ENCODE measurements at regions not wholly inside any gene's neighbourhood (a gene's known extent, or its start where the extent isn't known, plus 50 kb on each side); places are given as distances from the start of the nearest gene placed in this dataset.

- Histone ChIP-seq H3K9me3 (no peaks in the 10 kb centered on the region), H3K4me1 (no peaks in the 10 kb centered on the region), H3K27ac (no peak overlapping the region), H3K36me3 (no peaks in the 10 kb centered on the region), H3K4me3 (no peak overlapping the region), H3K27me3 (no peaks in the 10 kb centered on the region)
- TF ChIP-seq CTCF (IDR thresholded peaks at IDR 0.05) = no peak
- no peak for DNase-seq (ENCODE audit: low spot score)
Observed at GRCh38 chr5:84863020-84863419, 478.3 kb upstream of the EDIL3 start.

DNA sequence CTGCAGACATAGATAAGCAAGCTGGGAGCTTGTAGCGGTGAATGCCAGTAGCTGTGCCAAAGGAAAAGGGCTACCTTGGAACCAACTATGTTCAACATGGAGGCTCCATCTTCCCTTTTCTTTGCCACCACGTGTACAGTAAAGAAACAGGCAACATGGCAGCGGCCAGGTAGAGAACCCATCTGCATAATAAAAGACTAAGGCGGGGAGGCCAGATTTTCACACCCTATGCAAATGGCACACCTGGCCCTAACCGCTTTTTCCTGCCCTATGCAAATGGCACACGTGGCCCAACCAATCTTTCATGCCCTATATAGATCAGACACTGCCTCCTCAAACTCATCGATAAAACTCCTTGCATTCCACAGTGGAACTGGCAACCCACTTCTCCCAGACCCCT is 477.5 kb upstream of the EDIL3 start:
- H3K4me3 ChIP-seq = no peak overlapping the region
- H3K27me3 ChIP-seq = no peaks in the 10 kb centered on the region
- H3K9me3 ChIP-seq = peaks cover 0 to 1% of the 10 kb centered on the region in 2 donors
- no peak for TF ChIP-seq CTCF (IDR thresholded peaks at IDR 0.05)
- H3K36me3 ChIP-seq = no peaks in the 10 kb centered on the region
- no peak overlapping the region for H3K27ac ChIP-seq
- H3K4me1 ChIP-seq = no peaks in the 10 kb centered on the region
- DNase-seq (ENCODE audit: low spot score) = no peak

DNA sequence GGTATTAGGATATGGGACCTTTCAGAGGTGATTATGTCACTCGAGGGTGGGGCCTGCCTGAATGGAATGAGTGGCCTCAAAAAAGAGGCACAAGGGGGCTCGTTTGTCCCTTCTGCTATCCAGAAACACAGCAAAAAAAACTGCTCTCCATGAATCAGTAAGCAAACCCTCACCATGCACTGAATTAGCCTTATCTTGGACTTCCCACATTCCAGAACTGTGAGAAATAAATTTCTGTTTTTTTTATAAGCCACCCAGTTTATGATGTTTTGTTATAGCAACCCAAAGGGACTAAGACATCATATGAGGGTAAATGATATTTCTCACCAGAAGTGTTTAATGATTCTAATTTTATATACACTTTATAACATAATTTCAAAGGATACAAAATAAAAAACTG is 476.6 kb upstream of the EDIL3 start:
- Histone ChIP-seq H3K27me3 (no peaks in the 10 kb centered on the region), H3K4me1 (no peaks in the 10 kb centered on the region), H3K9me3 (peaks cover 0 to 7% of the 10 kb centered on the region in 2 donors), H3K27ac (no peak overlapping the region), H3K36me3 (no peaks in the 10 kb centered on the region), H3K4me3 (no peak overlapping the region)
- no peak for TF ChIP-seq CTCF (IDR thresholded peaks at IDR 0.05)
- DNase-seq (ENCODE audit: low spot score) = no peak

DNA sequence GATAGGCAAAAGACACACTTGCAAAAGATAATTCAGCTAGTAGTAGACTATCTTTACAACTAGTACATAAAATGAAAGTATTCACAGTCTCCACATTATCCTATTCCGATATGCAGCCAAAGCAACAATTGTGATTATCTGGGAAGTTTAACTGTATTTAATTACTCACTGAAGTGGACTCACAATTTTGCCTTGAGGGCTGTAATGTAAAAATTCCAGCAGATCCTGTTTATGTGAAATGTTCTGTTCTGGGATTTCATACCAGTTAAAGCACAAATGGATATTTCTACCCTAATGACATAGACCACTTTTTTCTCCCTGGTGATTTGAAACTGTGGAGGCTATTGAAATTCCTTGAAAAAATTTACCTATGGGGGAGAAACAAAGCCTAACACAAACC is 474.4 kb upstream of the EDIL3 start:
- Histone ChIP-seq H3K9me3 (peaks cover 0 to 7% of the 10 kb centered on the region in 2 donors), H3K27ac (no peak overlapping the region), H3K36me3 (no peaks in the 10 kb centered on the region), H3K4me1 (no peaks in the 10 kb centered on the region), H3K27me3 (no peaks in the 10 kb centered on the region), H3K4me3 (no peak overlapping the region)
- DNase-seq (ENCODE audit: low spot score) = no peak
- no peak for TF ChIP-seq CTCF (IDR thresholded peaks at IDR 0.05)

DNA sequence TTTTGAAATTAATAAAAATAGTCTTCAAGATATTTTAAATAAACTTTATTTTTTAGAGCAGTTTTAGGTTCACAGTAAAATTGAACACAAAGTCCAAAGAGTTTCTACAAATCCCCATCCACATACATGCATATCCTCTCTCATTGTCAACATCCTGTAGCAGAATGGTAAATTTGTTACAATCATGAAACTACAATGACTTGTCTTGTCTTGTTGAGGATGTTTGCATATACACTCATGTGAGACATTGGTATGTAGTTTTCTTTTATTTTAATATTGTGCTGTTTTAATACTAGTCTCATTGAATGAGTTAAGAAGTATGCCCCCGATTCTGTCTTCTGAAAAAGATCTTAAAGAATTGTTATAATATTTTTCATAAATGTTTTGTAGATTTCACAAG is 447.0 kb upstream of the EDIL3 start:
- no peaks in the 10 kb centered on the region for H3K36me3 ChIP-seq
- H3K27ac ChIP-seq = no peak overlapping the region
- H3K4me3 ChIP-seq = no peak overlapping the region
- no peak for TF ChIP-seq CTCF (IDR thresholded peaks at IDR 0.05)
- H3K4me1 ChIP-seq = no peaks in the 10 kb centered on the region
- no peak for DNase-seq (ENCODE audit: low spot score)
- no peaks in the 10 kb centered on the region for H3K27me3 ChIP-seq
- H3K9me3 ChIP-seq = peaks cover 0 to 6% of the 10 kb centered on the region in 2 donors

DNA sequence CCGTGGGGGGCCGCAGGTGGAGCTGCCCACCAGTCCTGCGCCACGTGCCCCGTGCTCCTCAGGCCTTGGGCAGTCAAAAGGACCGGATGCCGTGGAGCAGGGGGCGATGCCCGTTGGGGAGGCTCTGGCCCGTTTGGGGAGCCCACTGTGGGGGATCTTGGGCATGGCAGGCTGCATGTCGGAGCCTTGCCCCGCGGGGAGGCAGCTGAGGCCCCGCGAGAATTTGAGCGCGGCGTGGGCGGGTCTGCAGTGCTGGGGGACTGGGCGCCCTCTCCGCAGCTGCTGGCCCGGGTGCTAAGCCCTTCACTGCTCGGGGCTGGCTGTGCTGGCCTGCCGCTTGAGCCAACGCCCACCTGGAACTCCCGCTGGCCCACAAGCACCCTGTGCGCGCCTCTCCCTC is 445.6 kb upstream of the EDIL3 start:
- H3K27me3 ChIP-seq = no peaks in the 10 kb centered on the region
- no peak overlapping the region for H3K4me3 ChIP-seq
- DNase-seq (ENCODE audit: low spot score) = no peak
- no peak overlapping the region for H3K27ac ChIP-seq
- H3K9me3 ChIP-seq = peaks cover 0 to 6% of the 10 kb centered on the region in 2 donors
- no peaks in the 10 kb centered on the region for H3K36me3 ChIP-seq
- no peak for TF ChIP-seq CTCF (IDR thresholded peaks at IDR 0.05)
- no peaks in the 10 kb centered on the region for H3K4me1 ChIP-seq

Data from right atrium auricular region (tissue), 2 donors.